ENCODE measurements at regions not wholly inside any gene's neighbourhood (a gene's known extent, or its start where the extent isn't known, plus 50 kb on each side); places are given as distances from the start of the nearest gene placed in this dataset.

GRCh38 chr2:144325086-144325485 lies 194.8 kb downstream of the ZEB2 start:
- TF ChIP-seq, protein P1, sequence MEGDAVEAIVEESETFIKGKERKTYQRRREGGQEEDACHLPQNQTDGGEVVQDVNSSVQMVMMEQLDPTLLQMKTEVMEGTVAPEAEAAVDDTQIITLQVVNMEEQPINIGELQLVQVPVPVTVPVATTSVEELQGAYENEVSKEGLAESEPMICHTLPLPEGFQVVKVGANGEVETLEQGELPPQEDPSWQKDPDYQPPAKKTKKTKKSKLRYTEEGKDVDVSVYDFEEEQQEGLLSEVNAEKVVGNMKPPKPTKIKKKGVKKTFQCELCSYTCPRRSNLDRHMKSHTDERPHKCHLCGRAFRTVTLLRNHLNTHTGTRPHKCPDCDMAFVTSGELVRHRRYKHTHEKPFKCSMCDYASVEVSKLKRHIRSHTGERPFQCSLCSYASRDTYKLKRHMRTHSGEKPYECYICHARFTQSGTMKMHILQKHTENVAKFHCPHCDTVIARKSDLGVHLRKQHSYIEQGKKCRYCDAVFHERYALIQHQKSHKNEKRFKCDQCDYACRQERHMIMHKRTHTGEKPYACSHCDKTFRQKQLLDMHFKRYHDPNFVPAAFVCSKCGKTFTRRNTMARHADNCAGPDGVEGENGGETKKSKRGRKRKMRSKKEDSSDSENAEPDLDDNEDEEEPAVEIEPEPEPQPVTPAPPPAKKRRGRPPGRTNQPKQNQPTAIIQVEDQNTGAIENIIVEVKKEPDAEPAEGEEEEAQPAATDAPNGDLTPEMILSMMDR (IDR thresholded peaks at IDR 0.05), result no peak
- TF ChIP-seq EZH2phosphoT487 (IDR thresholded peaks at IDR 0.05), result no peak

Data from neural progenitor cell (in vitro differentiated cells).